Activated T-helper 1 cell treated with anti-CD3 and anti-CD28 coated beads, Interleukin-12 subunit alpha, Interleukin-12 subunit beta, Interleukin-2, Interleukin-4 antibody, amounts not matched to agents 30 ng/mL and 10 ng/mL and 1 ng/mL, durations not matched to agents 14 hours and 24 hours and 36 hours (primary cell): ENCODE measurements at regions not wholly inside any gene's neighbourhood (a gene's known extent, or its start where the extent isn't known, plus 50 kb on each side); places are given as distances from the start of the nearest gene placed in this dataset.

Experiments
- DNase-seq: peaks from one replicate; pipeline ENCODE4 v3.0.0; 2021; ENCODE audit warnings: low spot score
- H3K27ac Mint-ChIP-seq: one replicate; pipeline ENCODE4 v1.8.0; 2021; ENCODE audit warnings: mild to moderate bottlenecking, mixed read lengths
- H3K27me3 Mint-ChIP-seq: one replicate; pipeline ENCODE4 v1.8.0; 2022; ENCODE audit warnings: mild to moderate bottlenecking, moderate library complexity, mixed read lengths; ENCODE audit not compliant: insufficient read depth
- H3K36me3 Mint-ChIP-seq: one replicate; pipeline ENCODE4 v1.8.0; 2021; ENCODE audit warnings: low read depth, mixed read lengths
- H3K4me1 Mint-ChIP-seq: one replicate; pipeline ENCODE4 v1.8.0; 2021; ENCODE audit warnings: low read depth, mixed read lengths
- H3K4me3 Mint-ChIP-seq: one replicate; pipeline ENCODE4 v1.8.0; 2021; ENCODE audit warnings: mild to moderate bottlenecking, moderate library complexity, mixed read lengths
- H3K9me3 Mint-ChIP-seq: one replicate; pipeline ENCODE4 v1.8.0; 2021; ENCODE audit warnings: mixed read lengths
- intact Hi-C: fragments of 100-400 bp; cut with micrococcal nuclease; formaldehyde crosslinking; loops from one replicate; pipeline ENCODE4 v1.15.1; 2024

- no peaks in the 10 kb centered on the region for H3K27me3 Mint-ChIP-seq
- H3K4me3 Mint-ChIP-seq: no peak overlapping the region
- H3K36me3 Mint-ChIP-seq: no peaks in the 10 kb centered on the region
- H3K9me3 Mint-ChIP-seq: peaks cover 21% of the 10 kb centered on the region
- no peaks in the 10 kb centered on the region for H3K4me1 Mint-ChIP-seq
- intact Hi-C loops: no loop called here
- no peak for DNase-seq
- H3K27ac Mint-ChIP-seq: no peak overlapping the region
Measured at GRCh38 chr12:47554046-47554653, 151.7 kb downstream of the RPAP3 start.

DNA sequence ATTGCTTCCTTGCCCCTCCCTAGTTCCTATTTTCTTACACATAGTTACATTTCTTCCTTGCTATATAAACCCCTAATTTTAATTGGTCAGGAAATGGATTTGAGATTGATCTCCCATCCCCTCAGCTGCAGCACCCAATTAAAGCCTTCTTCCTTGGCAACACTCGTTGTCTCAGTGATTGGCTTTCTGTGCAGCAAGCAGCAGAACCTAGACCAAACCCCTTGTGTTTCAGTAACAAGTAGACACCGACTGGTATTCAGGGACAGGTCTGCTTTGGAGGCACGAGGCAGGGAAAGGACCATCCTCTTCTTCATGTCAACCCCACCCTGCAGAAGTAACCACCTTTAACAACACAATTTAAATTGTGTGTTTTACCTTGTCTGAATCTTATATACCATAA, 152.6 kb downstream of the RPAP3 start:
- DNase-seq: no peak
- no peak overlapping the region for H3K4me3 Mint-ChIP-seq
- H3K36me3 Mint-ChIP-seq: no peaks in the 10 kb centered on the region
- no peaks in the 10 kb centered on the region for H3K27me3 Mint-ChIP-seq
- H3K4me1 Mint-ChIP-seq: no peaks in the 10 kb centered on the region
- peaks cover 21% of the 10 kb centered on the region for H3K9me3 Mint-ChIP-seq
- no peak overlapping the region for H3K27ac Mint-ChIP-seq
- intact Hi-C loops: no loop called here

- intact Hi-C loops: no loop called here
- no peak overlapping the region for H3K4me3 Mint-ChIP-seq
- H3K4me1 Mint-ChIP-seq: peaks cover 4% of the 10 kb centered on the region
- no peaks in the 10 kb centered on the region for H3K36me3 Mint-ChIP-seq
- peaks cover 21% of the 10 kb centered on the region for H3K9me3 Mint-ChIP-seq
- no peak overlapping the region for H3K27ac Mint-ChIP-seq
- no peak for DNase-seq
- H3K27me3 Mint-ChIP-seq: no peaks in the 10 kb centered on the region
Measured at GRCh38 chr12:47551426-47551851, 154.4 kb downstream of the RPAP3 start.

- Mint-ChIP-seq H3K27ac (no peak overlapping the region), H3K4me3 (no peak overlapping the region), H3K4me1 (peaks cover 4% of the 10 kb centered on the region), H3K36me3 (no peaks in the 10 kb centered on the region), H3K27me3 (no peaks in the 10 kb centered on the region), H3K9me3 (peaks cover 19% of the 10 kb centered on the region)
- DNase-seq: no peak
- intact Hi-C loops: no loop called here
Measured at GRCh38 chr12:47549258-47549657, 156.6 kb downstream of the RPAP3 start.

DNA sequence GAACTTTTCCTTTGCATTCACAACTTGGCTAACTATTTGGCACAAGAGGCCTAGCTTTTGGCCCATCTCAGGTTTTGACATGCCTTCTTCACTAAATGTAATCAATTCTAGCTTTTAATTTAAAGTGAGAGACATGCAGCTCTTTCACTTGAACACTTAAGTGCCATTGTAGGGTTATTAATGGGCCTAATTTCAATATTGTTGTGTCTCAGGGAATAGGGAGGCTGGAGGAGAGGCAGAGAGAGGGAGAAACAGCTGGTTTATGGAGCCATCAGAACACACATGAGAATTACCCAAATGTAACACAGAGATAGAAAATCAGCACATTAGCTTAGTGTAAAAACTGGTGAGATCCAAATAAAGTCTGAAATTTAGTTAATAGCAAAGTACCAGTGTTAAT, 157.4 kb downstream of the RPAP3 start:
- H3K4me1 Mint-ChIP-seq: peaks cover 4% of the 10 kb centered on the region
- no peak overlapping the region for H3K27ac Mint-ChIP-seq

GRCh38 chr12:47547077-47547476, 158.8 kb downstream of the RPAP3 start:
- no peaks in the 10 kb centered on the region for H3K27me3 Mint-ChIP-seq

More for the DNA sequence above, 157.4 kb downstream of the RPAP3 start:
- Mint-ChIP-seq H3K4me3 (no peak overlapping the region), H3K27me3 (no peaks in the 10 kb centered on the region), H3K9me3 (peaks cover 10% of the 10 kb centered on the region), H3K36me3 (no peaks in the 10 kb centered on the region)
- intact Hi-C loops: no loop called here
- no peak for DNase-seq

GRCh38 chr12:47545938-47546609, 159.8 kb downstream of the RPAP3 start:
- H3K36me3 Mint-ChIP-seq: no peaks in the 10 kb centered on the region
- no peaks in the 10 kb centered on the region for H3K27me3 Mint-ChIP-seq
- intact Hi-C loops: no loop called here
- H3K4me1 Mint-ChIP-seq: peaks cover 4% of the 10 kb centered on the region
- peaks cover 4% of the 10 kb centered on the region for H3K9me3 Mint-ChIP-seq
- no peak overlapping the region for H3K27ac Mint-ChIP-seq
- no peak for DNase-seq
- no peak overlapping the region for H3K4me3 Mint-ChIP-seq

More at GRCh38 chr12:47547077-47547476, 158.8 kb downstream of the RPAP3 start:
- Mint-ChIP-seq H3K4me3 (no peak overlapping the region), H3K36me3 (no peaks in the 10 kb centered on the region), H3K4me1 (peaks cover 4% of the 10 kb centered on the region), H3K9me3 (peaks cover 4% of the 10 kb centered on the region), H3K27ac (no peak overlapping the region)
- intact Hi-C loops: no loop called here
- no peak for DNase-seq

DNA sequence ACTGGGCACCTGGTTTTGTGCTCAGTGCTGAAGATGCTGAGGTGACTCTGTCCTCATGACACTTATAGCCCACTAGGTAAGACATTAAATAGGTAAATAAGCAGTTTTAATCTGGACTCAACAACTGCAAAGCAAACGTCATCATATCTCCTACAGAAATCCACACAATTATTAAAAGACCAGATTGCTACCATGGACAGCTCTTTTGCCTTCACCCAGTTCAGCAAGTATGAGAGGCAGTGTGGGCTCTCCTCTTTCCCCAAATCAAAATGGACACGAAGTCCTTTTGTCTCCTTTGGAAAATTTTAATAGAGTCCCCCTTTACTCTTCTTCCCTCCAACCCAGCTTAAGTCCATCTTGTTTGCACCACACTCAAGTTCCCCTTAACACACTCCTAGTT, 171.1 kb downstream of the RPAP3 start:
- Mint-ChIP-seq H3K4me3 (no peak overlapping the region), H3K27ac (no peak overlapping the region)
- intact Hi-C loops: no loop called here

DNA sequence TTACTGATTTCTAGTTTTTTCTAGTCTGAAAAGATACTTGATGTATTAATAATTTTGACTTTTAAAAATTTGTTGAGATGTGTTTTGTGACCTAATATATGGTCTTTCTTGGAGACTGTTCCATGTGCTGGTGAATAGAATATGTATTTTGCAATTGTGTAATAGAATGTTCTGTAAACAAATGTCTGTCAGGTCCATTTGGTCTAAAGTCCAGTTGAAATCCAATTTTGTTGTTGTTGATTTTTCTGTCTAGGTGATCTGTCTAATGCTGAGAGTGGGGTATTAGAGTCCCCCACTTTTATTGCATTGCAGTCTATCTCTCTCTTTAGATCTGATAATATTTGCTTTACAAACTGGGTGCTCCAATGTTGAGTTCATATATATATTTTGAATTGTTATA, 175.8 kb downstream of the RPAP3 start:
- H3K4me3 Mint-ChIP-seq: no peak overlapping the region
- H3K27me3 Mint-ChIP-seq: peaks cover 2% of the 10 kb centered on the region
- DNase-seq: no peak
- peaks cover 50% of the 10 kb centered on the region for H3K9me3 Mint-ChIP-seq
- no peak overlapping the region for H3K27ac Mint-ChIP-seq
- no peaks in the 10 kb centered on the region for H3K36me3 Mint-ChIP-seq
- no peaks in the 10 kb centered on the region for H3K4me1 Mint-ChIP-seq
- intact Hi-C loops: no loop called here

More for the DNA sequence above, 171.1 kb downstream of the RPAP3 start:
- no peaks in the 10 kb centered on the region for H3K27me3 Mint-ChIP-seq
- no peaks in the 10 kb centered on the region for H3K4me1 Mint-ChIP-seq
- DNase-seq: no peak
- peaks cover 32% of the 10 kb centered on the region for H3K9me3 Mint-ChIP-seq
- no peaks in the 10 kb centered on the region for H3K36me3 Mint-ChIP-seq

DNA sequence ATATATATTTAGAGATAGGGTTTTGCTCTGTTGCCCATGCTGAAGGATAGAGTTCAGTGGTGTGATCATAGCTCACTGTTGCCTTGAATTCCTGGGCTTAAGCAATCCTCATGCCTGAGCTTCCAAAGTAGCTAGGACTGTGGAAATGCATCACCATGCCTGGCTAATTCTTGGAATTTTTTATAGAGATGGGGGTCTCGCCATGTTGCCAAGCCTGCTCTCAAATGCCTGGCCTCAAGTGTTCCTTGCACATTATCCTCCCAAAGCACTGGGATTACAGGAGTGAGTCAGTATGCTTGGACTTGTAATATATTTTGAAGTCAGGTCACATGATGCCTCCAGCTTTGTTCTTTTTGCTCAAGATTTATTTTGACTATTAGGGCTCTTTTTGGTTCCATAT, 178.0 kb downstream of the RPAP3 start:
- Mint-ChIP-seq H3K4me3 (no peak overlapping the region), H3K27me3 (peaks cover 9% of the 10 kb centered on the region), H3K4me1 (no peaks in the 10 kb centered on the region), H3K36me3 (no peaks in the 10 kb centered on the region), H3K27ac (no peak overlapping the region), H3K9me3 (peaks cover 43% of the 10 kb centered on the region)
- intact Hi-C loops: no loop called here
- DNase-seq: no peak

DNA sequence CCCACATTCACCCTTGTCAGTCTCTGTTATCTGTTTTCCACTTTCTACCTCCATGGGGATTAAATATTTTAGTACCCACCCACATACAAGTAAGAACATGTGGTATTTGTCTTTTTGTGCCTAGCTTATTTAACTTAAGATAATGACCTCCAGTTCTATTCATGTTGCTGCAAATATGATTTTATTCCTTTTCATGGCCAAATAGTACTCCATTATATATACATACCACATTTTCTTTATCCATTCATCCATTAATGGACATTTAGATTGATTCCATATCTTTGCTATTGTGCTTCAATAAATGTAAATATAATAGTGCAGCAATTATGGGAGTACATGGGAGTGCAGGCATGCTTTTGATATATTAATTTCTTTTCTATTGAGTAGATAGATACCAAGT, 185.8 kb downstream of the RPAP3 start:
- Mint-ChIP-seq H3K27ac (no peak overlapping the region), H3K4me1 (no peaks in the 10 kb centered on the region), H3K9me3 (peaks cover 28% of the 10 kb centered on the region), H3K4me3 (no peak overlapping the region), H3K27me3 (peaks cover 8% of the 10 kb centered on the region), H3K36me3 (no peaks in the 10 kb centered on the region)
- intact Hi-C loops: no loop called here
- DNase-seq: no peak

DNA sequence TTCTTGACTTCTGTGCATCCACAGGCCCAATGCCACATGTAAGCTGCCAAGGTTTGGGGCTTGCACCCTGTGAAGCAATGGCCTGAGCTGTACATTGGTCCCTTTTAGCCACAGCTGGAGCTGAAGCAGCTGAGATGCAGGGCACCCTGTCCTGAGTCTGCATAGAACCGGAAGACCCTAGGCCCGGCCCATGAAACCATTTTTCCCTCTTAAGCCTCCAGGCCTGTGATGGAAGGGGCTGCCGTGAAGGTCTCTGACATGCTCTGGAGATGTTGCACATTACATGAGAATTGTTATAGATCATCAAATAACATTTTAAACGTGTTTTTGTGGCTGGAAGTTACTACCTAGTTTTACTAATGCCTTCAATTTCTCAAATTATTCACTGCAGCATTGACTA, 188.7 kb downstream of the RPAP3 start:
- Mint-ChIP-seq H3K4me1 (no peaks in the 10 kb centered on the region), H3K27ac (no peak overlapping the region), H3K4me3 (no peak overlapping the region), H3K27me3 (no peaks in the 10 kb centered on the region), H3K9me3 (peaks cover 40% of the 10 kb centered on the region), H3K36me3 (peaks cover 2% of the 10 kb centered on the region)
- no peak for DNase-seq
- intact Hi-C loops: no loop called here

DNA sequence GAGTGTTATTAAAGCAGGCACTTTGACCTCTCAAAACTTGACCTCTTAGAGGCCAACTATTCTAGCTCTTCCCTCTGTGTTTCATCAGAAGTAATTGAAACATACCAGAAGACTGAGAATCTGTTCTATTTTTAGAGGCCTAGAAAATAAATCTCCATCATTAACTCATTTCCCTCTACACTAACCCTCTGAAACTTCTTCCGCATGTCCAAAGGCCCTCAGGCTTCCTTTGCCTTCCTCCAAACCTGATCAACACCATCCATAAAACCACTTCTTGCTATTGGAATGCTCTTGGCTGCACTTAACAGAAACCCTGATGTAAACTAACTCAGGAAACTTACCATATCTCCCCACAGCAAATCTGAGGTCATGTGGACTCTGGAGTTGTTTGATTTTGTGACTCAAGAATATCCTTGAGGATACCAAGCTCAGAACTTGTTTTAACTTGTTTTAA, 196.4 kb downstream of the RPAP3 start:
- no peak overlapping the region for H3K27ac Mint-ChIP-seq
- H3K4me1 Mint-ChIP-seq: no peaks in the 10 kb centered on the region
- DNase-seq: no peak
- no peaks in the 10 kb centered on the region for H3K36me3 Mint-ChIP-seq
- intact Hi-C loops: no loop called here
- H3K9me3 Mint-ChIP-seq: peaks cover 24% of the 10 kb centered on the region
- H3K27me3 Mint-ChIP-seq: no peaks in the 10 kb centered on the region
- no peak overlapping the region for H3K4me3 Mint-ChIP-seq
